CD14-positive monocyte (primary cell): ENCODE measurements at regions not wholly inside any gene's neighbourhood (a gene's known extent, or its start where the extent isn't known, plus 50 kb on each side); places are given as distances from the start of the nearest gene placed in this dataset.
A peak's percentile ranks its signal among the peaks of the same experiment; 100 is the strongest.
"Not testable (repeated sequence)": the region's sequence is repeated elsewhere in the genome, so short reads cannot be mapped to it uniquely, and the experiment has no call there.

Source experiments
- DNase-seq, 3 donors: peaks; one replicate each; pipeline ENCODE4 v3.0.0-alpha.2; 2011 to 2022
- H2AFZ ChIP-seq: 2 replicates; pipeline ENCODE4 v1.6.0; 2012; ENCODE audit warnings: mild to moderate bottlenecking, low read depth, low read length, inconsistent platforms; ENCODE audit not compliant: insufficient read depth, poor library complexity, severe bottlenecking
- H3K27ac ChIP-seq, 2 donors: 1 replicate in 1 of 2; 2 replicates in 1 of 2; pipeline ENCODE4 v1.5.1; 2012 to 2013; ENCODE audit warnings: low read length in 2 of 2, control low read depth in 1 of 2, inconsistent platforms in 1 of 2, low read depth in 1 of 2, mild to moderate bottlenecking in 1 of 2
- H3K27me3 ChIP-seq, 2 donors: one replicate each; pipeline versions ENCODE4 v1.6.0 to v1.6.1; 2011 to 2013; ENCODE audit warnings: low read length in 2 of 2; ENCODE audit not compliant: control insufficient read depth in 2 of 2, insufficient read depth in 2 of 2
- H3K36me3 ChIP-seq, 2 donors: replicated peaks in 1 of 2; 1 replicate in 1 of 2; 2 replicates in 1 of 2; pipeline versions ENCODE4 v1.5.1 to v1.6.1; 2012 to 2013; ENCODE audit warnings: low read length in 2 of 2, control low read depth in 1 of 2, inconsistent platforms in 1 of 2, mild to moderate bottlenecking in 1 of 2; ENCODE audit not compliant: insufficient read depth in 2 of 2, control insufficient read depth in 1 of 2
- H3K4me1 ChIP-seq, 2 donors: 1 replicate in 1 of 2; 2 replicates in 1 of 2; pipeline versions ENCODE4 v1.5.1 to v1.6.1; 2012 to 2013; ENCODE audit warnings: low read length in 2 of 2, control low read depth in 1 of 2, inconsistent platforms in 1 of 2, mild to moderate bottlenecking in 1 of 2, moderate library complexity in 1 of 2; ENCODE audit not compliant: insufficient read depth in 2 of 2, control insufficient read depth in 1 of 2
- H3K4me2 ChIP-seq: replicated peaks from 2 replicates; pipeline ENCODE3; 2012; ENCODE audit warnings: low read length, moderate library complexity, mild to moderate bottlenecking; ENCODE audit not compliant: poor library complexity, severe bottlenecking; ENCODE audit errors: extremely low read depth
- H3K4me3 ChIP-seq, 3 experiments: fragments of 200-600 bp in 1 of 3; sonication (generic) in 1 of 3; replicated peaks in 1 of 3; 1 replicate in 2 of 3; 2 replicates in 1 of 3; pipeline ENCODE4 v1.5.1; 2011 to 2013; ENCODE audit warnings: low read length in 3 of 3, mild to moderate bottlenecking in 3 of 3, control low read depth in 2 of 3, low read depth in 2 of 3, inconsistent platforms in 1 of 3, moderate library complexity in 1 of 3
- H3K79me2 ChIP-seq: 2 replicates; pipeline ENCODE4 v1.6.0; 2012; ENCODE audit warnings: mild to moderate bottlenecking, control low read depth, inconsistent platforms, low read length, moderate library complexity; ENCODE audit not compliant: insufficient read depth
- H3K9ac ChIP-seq: 2 replicates; pipeline ENCODE4 v1.6.0; 2017; ENCODE audit warnings: low read length, mild to moderate bottlenecking; ENCODE audit not compliant: insufficient read depth, poor library complexity, severe bottlenecking
- H3K9me3 ChIP-seq, 2 donors: replicated peaks in 1 of 2; 1 replicate in 1 of 2; 2 replicates in 1 of 2; pipeline versions ENCODE4 v1.5.1 to v1.6.1; 2012 to 2013; ENCODE audit warnings: low read length in 2 of 2, control low read depth in 1 of 2; ENCODE audit not compliant: control insufficient read depth in 1 of 2, insufficient read depth in 1 of 2
- H4K20me1 ChIP-seq: 2 replicates; pipeline ENCODE4 v1.6.0; 2012; ENCODE audit warnings: mild to moderate bottlenecking, low read length, control low read depth, moderate library complexity; ENCODE audit not compliant: insufficient read depth
- H3K27ac Mint-ChIP-seq, 7 donors: one replicate each; pipeline ENCODE4 v1.8.0; 2020; ENCODE audit warnings: mild to moderate bottlenecking in 7 of 7, mixed read lengths in 7 of 7, moderate library complexity in 6 of 7, inconsistent platforms in 2 of 7
- H3K27me3 Mint-ChIP-seq, 3 donors: one replicate each; pipeline ENCODE4 v1.8.0; 2021 to 2022; ENCODE audit warnings: low read depth in 3 of 3, mild to moderate bottlenecking in 3 of 3, mixed read lengths in 3 of 3, moderate library complexity in 3 of 3, inconsistent platforms in 1 of 3
- H3K36me3 Mint-ChIP-seq, 2 donors: one replicate each; pipeline ENCODE4 v1.8.0; 2020; ENCODE audit warnings: mixed read lengths in 2 of 2, inconsistent platforms in 1 of 2, mild to moderate bottlenecking in 1 of 2
- H3K4me1 Mint-ChIP-seq: one replicate; pipeline ENCODE4 v1.8.0; 2020; ENCODE audit warnings: mild to moderate bottlenecking, mixed read lengths
- H3K4me3 Mint-ChIP-seq, 2 donors: one replicate each; pipeline ENCODE4 v1.8.0; 2020; ENCODE audit warnings: mild to moderate bottlenecking in 2 of 2, mixed read lengths in 2 of 2, moderate library complexity in 1 of 2
- H3K9me3 Mint-ChIP-seq, 7 donors: one replicate each; pipeline ENCODE4 v1.8.0; 2020 to 2022; ENCODE audit warnings: mixed read lengths in 7 of 7, mild to moderate bottlenecking in 6 of 7, moderate library complexity in 6 of 7, inconsistent platforms in 2 of 7
- WGBS: methylation state at CpG from one replicate; pipeline ENCODE4 v1.1.5; 2013; ENCODE audit warnings: missing lambda C conversion rate; ENCODE audit not compliant: insufficient coverage; 5-methylcytosine and 5-hydroxymethylcytosine counted together
- intact Hi-C, 2 donors: fragments of 100-400 bp; cut with micrococcal nuclease; formaldehyde crosslinking; loops; one replicate each; pipeline versions ENCODE4 v1.15.0 to v1.15.1; 2023

GRCh38 chr4:189579645-189580044 is 361.0 kb upstream of the FRG1 start:
- H3K27ac ChIP-seq, H3K4me3 ChIP-seq, H3K36me3 ChIP-seq, H2AFZ ChIP-seq, H3K9ac ChIP-seq, H3K27me3 Mint-ChIP-seq, H3K4me3 Mint-ChIP-seq, intact Hi-C loops, H3K36me3 Mint-ChIP-seq, DNase-seq, H3K4me2 ChIP-seq, H3K4me1 ChIP-seq, H3K79me2 ChIP-seq, H3K9me3 ChIP-seq, H4K20me1 ChIP-seq, H3K27me3 ChIP-seq: not testable (repeated sequence)
- Mint-ChIP-seq H3K27ac (peak overlapping the region in 1 of 7 donors; percentile 7), H3K4me1 (peaks cover 13% of the 10 kb centered on the region), H3K9me3 (peaks cover 1 to 13% (median 6%) of the 10 kb centered on the region in 7 donors)
- WGBS = 90% methylated on average over 2 of the region's 3 CpGs

- DNase-seq, H3K4me3 Mint-ChIP-seq, H3K4me1 Mint-ChIP-seq, H3K36me3 Mint-ChIP-seq, H4K20me1 ChIP-seq, H3K27me3 ChIP-seq, H3K79me2 ChIP-seq, H3K9me3 ChIP-seq, intact Hi-C loops, H3K4me2 ChIP-seq, H3K4me3 ChIP-seq, H3K27ac Mint-ChIP-seq, H3K27me3 Mint-ChIP-seq, H3K27ac ChIP-seq, H3K36me3 ChIP-seq, H3K4me1 ChIP-seq, H2AFZ ChIP-seq, H3K9ac ChIP-seq: not testable (repeated sequence)
- 96% methylated on average over 8 of the region's 18 CpGs for whole genome bisulfite sequencing
- H3K9me3 Mint-ChIP-seq = peaks cover 0 to 20% (median 9%) of the 10 kb centered on the region in 7 donors
These were observed 353.6 kb upstream of the FRG1 start for GRCh38 chr4:189586908-189587632.

DNA sequence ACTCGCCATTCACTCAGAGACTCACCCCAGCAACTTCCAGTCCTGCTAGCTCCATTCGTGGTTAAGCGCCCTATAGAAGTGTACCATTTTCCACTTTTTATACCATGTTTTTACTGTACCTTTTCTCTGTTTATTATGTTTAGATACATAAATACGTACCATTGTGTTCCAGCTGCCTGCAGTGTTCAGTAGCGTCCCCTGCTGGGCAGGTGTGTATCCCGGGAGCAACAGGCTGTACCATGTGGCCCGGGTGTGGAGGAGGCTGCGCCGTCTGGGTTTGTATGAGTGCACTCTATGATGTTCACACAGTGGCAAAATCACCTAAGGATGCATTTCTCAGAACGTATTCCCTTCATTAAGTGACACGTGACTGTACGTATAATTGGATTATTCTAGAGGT is 351.5 kb upstream of the FRG1 start:
- H3K27ac ChIP-seq, DNase-seq, H3K36me3 Mint-ChIP-seq, H3K4me2 ChIP-seq, H2AFZ ChIP-seq, H3K9me3 ChIP-seq, H4K20me1 ChIP-seq, H3K9ac ChIP-seq, H3K4me3 ChIP-seq, H3K27me3 Mint-ChIP-seq, H3K36me3 ChIP-seq, H3K4me3 Mint-ChIP-seq, H3K4me1 Mint-ChIP-seq, H3K27me3 ChIP-seq, intact Hi-C loops, H3K79me2 ChIP-seq, H3K4me1 ChIP-seq, H3K27ac Mint-ChIP-seq: not testable (repeated sequence)
- no CpG with 5 or more reads among the region's 12 CpGs for WGBS
- H3K9me3 Mint-ChIP-seq = peaks cover 0 to 17% (median 8%) of the 10 kb centered on the region in 7 donors
